ENCODE measurements at regions not wholly inside any gene's neighbourhood (a gene's known extent, or its start where the extent isn't known, plus 50 kb on each side); places are given as distances from the start of the nearest gene placed in this dataset.

- no peak for TF ChIP-seq CTCF (conservative IDR thresholded peaks at IDR 0.05; ENCODE audit: low read depth, low read length)
- DNase-seq (ENCODE audit: low read depth) = no peak
- no peak overlapping the region for H3K4me3 ChIP-seq (ENCODE audit: low read depth, low read length)
These were observed 615.6 kb upstream of the ADAMTS9 start for GRCh38 chr3:65303431-65303830.

- H3K4me3 ChIP-seq (ENCODE audit: low read depth, low read length) = no peak overlapping the region
- TF ChIP-seq CTCF (conservative IDR thresholded peaks at IDR 0.05; ENCODE audit: low read depth, low read length) = no peak
- no peak for DNase-seq (ENCODE audit: low read depth)
These were observed 603.8 kb upstream of the ADAMTS9 start for GRCh38 chr3:65291448-65292125.

GRCh38 chr3:65288776-65289175, 601.0 kb upstream of the ADAMTS9 start:
- no peak overlapping the region for H3K4me3 ChIP-seq (ENCODE audit: low read depth, low read length)
- DNase-seq (ENCODE audit: low read depth) = no peak
- TF ChIP-seq CTCF (conservative IDR thresholded peaks at IDR 0.05; ENCODE audit: low read depth, low read length) = no peak

- DNase-seq (ENCODE audit: low read depth) = no peak
- no peak overlapping the region for H3K4me3 ChIP-seq (ENCODE audit: low read depth, low read length)
These were observed 598.2 kb upstream of the ADAMTS9 start for GRCh38 chr3:65285956-65286355.

GRCh38 chr3:65284961-65285360, 597.2 kb upstream of the ADAMTS9 start:
- TF ChIP-seq CTCF (conservative IDR thresholded peaks at IDR 0.05; ENCODE audit: low read depth, low read length) = no peak
- DNase-seq (ENCODE audit: low read depth) = no peak
- H3K4me3 ChIP-seq (ENCODE audit: low read depth, low read length) = no peak overlapping the region

More at GRCh38 chr3:65285956-65286355, 598.2 kb upstream of the ADAMTS9 start:
- no peak for TF ChIP-seq CTCF (conservative IDR thresholded peaks at IDR 0.05; ENCODE audit: low read depth, low read length)

- no peak for DNase-seq (ENCODE audit: low read depth)
- H3K4me3 ChIP-seq (ENCODE audit: low read depth, low read length) = no peak overlapping the region
- TF ChIP-seq CTCF (conservative IDR thresholded peaks at IDR 0.05; ENCODE audit: low read depth, low read length) = no peak
These were observed 596.7 kb upstream of the ADAMTS9 start for GRCh38 chr3:65284546-65284945.

GRCh38 chr3:65279225-65279782, 591.5 kb upstream of the ADAMTS9 start:
- TF ChIP-seq CTCF (conservative IDR thresholded peaks at IDR 0.05; ENCODE audit: low read depth, low read length) = no peak
- no peak overlapping the region for H3K4me3 ChIP-seq (ENCODE audit: low read depth, low read length)
- DNase-seq (ENCODE audit: low read depth) = no peak
